Activated T-helper 2 cell treated with anti-CD3 and anti-CD28 coated beads, Interferon-gamma antibody, Interleukin-2, Interleukin-4, amounts not matched to agents 10 μg/mL and 5 μg/mL and 100 μg/mL, durations not matched to agents 14 hours and 24 hours and 36 hours (primary cell): ENCODE measurements at regions not wholly inside any gene's neighbourhood (a gene's known extent, or its start where the extent isn't known, plus 50 kb on each side); places are given as distances from the start of the nearest gene placed in this dataset.

Source experiments
- DNase-seq: peaks from one replicate; pipeline ENCODE4 v3.0.0; 2021; ENCODE audit warnings: low spot score
- H3K27ac Mint-ChIP-seq: one replicate; pipeline ENCODE4 v1.8.0; 2021; ENCODE audit warnings: mixed read lengths
- H3K27me3 Mint-ChIP-seq: one replicate; pipeline ENCODE4 v1.8.0; 2021; ENCODE audit warnings: low read depth, mixed read lengths
- H3K36me3 Mint-ChIP-seq: one replicate; pipeline ENCODE4 v1.8.0; 2021; ENCODE audit warnings: low read depth, mixed read lengths
- H3K4me1 Mint-ChIP-seq: one replicate; pipeline ENCODE4 v1.8.0; 2021; ENCODE audit warnings: low read depth, mixed read lengths
- H3K4me3 Mint-ChIP-seq: one replicate; pipeline ENCODE4 v1.8.0; 2021; ENCODE audit warnings: low read depth, mild to moderate bottlenecking, moderate library complexity, mixed read lengths
- H3K9me3 Mint-ChIP-seq: one replicate; pipeline ENCODE4 v1.8.0; 2021; ENCODE audit warnings: mixed read lengths
- intact Hi-C: fragments of 100-400 bp; cut with micrococcal nuclease; formaldehyde crosslinking; loops from one replicate; pipeline ENCODE4 v1.15.1; 2023

GRCh38 chr20:11431621-11432020 lies 486.1 kb upstream of the BTBD3 start:
- DNase-seq: no peak
- Mint-ChIP-seq H3K27ac (no peak overlapping the region), H3K4me3 (no peak overlapping the region), H3K36me3 (no peaks in the 10 kb centered on the region), H3K4me1 (no peaks in the 10 kb centered on the region), H3K9me3 (peaks cover 20% of the 10 kb centered on the region), H3K27me3 (no peaks in the 10 kb centered on the region)
- intact Hi-C loops: no loop called here

GRCh38 chr20:11432407-11432806 lies 485.3 kb upstream of the BTBD3 start:
- Mint-ChIP-seq H3K4me1 (no peaks in the 10 kb centered on the region), H3K4me3 (no peak overlapping the region), H3K9me3 (peaks cover 26% of the 10 kb centered on the region), H3K27ac (no peak overlapping the region), H3K36me3 (no peaks in the 10 kb centered on the region), H3K27me3 (no peaks in the 10 kb centered on the region)
- DNase-seq: no peak
- intact Hi-C loops: no loop called here

GRCh38 chr20:11436113-11436905 lies 481.4 kb upstream of the BTBD3 start:
- Mint-ChIP-seq H3K9me3 (peaks cover 37% of the 10 kb centered on the region), H3K4me1 (no peaks in the 10 kb centered on the region), H3K4me3 (no peak overlapping the region), H3K27me3 (no peaks in the 10 kb centered on the region), H3K36me3 (no peaks in the 10 kb centered on the region), H3K27ac (no peak overlapping the region)
- no peak for DNase-seq
- intact Hi-C loops: no loop called here

GRCh38 chr20:11437090-11437489 lies 480.6 kb upstream of the BTBD3 start:
- Mint-ChIP-seq H3K4me1 (no peaks in the 10 kb centered on the region), H3K27me3 (no peaks in the 10 kb centered on the region), H3K27ac (no peak overlapping the region), H3K36me3 (no peaks in the 10 kb centered on the region), H3K4me3 (no peak overlapping the region), H3K9me3 (peaks cover 32% of the 10 kb centered on the region)
- no peak for DNase-seq
- intact Hi-C loops: no loop called here

DNA sequence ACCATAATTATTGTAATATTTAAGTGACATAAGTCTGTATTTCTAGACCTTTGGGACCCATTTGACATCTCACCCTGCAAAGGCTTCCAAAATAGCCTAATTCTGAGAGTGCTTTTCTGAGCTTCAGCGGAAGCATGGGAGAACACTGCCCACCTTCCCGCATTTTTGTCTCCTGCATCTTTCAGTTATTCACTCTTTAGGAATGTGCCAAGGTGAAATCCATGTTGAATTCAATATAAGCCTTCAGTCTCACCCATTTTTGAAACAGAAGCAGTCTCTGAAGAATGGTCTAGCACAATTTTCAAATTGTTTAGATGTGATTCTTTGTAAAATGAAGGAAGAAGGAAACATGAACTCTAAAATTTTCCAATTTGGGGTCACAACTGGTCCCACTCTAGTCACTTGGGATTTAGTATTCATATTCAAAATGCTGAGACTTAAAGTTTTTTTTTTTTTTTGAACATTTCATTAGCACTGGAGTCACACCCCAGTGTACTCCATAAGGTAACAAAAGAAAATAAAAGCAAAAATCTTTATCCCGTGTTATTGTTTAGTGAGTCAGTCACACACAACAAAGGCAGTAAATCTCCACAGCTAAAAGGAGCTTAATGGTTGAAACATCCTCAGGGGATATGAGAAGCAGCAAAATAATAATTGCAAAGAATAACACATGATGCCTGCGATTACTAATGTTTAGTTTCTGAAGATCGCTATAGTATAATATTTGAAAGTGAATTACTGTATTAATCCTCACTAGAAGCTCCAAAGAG lies 479.9 kb upstream of the BTBD3 start:
- Mint-ChIP-seq H3K9me3 (peaks cover 33% of the 10 kb centered on the region), H3K36me3 (no peaks in the 10 kb centered on the region), H3K4me1 (no peaks in the 10 kb centered on the region), H3K4me3 (no peak overlapping the region), H3K27me3 (no peaks in the 10 kb centered on the region), H3K27ac (no peak overlapping the region)
- intact Hi-C loops: no loop called here
- no peak for DNase-seq

GRCh38 chr20:11438412-11438811 lies 479.3 kb upstream of the BTBD3 start:
- Mint-ChIP-seq H3K27me3 (no peaks in the 10 kb centered on the region), H3K4me1 (no peaks in the 10 kb centered on the region), H3K4me3 (no peak overlapping the region), H3K36me3 (no peaks in the 10 kb centered on the region), H3K9me3 (peaks cover 39% of the 10 kb centered on the region), H3K27ac (no peak overlapping the region)
- intact Hi-C loops: no loop called here
- no peak for DNase-seq

DNA sequence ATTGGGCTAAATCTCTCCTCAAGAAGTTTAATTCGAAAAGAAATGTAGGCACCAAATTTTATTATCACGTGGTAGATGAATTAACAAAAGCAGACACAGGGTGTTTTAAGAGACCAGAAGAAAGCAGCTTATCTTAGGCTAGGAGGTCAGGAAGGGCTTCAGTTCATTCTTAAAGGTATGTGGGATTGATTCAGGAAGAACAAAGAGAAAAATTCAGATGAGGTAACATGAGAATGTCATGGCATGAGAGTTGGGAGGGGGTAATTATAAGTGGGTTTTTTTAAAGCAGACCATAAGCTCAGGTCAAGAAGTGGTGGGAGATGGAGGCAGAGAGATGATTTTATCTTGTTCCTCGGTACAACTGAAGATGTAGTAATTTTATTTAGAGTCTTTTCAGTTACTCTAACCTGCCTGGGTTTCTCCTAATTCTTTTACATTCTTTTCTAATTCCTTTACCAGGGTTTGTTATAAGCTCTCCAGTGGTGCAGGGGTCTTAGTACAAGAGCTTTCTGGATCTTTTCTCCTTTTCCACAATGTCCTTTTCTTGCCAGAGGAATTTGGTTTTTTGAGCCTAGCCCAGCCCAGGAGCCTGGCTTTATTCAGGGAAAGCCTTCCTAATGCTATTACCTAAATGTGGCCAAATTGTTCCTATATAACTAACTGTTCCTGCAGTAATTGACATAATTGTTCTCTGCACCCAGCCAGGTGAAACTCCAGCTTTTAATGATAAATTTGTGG lies 474.1 kb upstream of the BTBD3 start:
- DNase-seq: no peak
- Mint-ChIP-seq H3K4me1 (no peaks in the 10 kb centered on the region), H3K9me3 (peaks cover 7% of the 10 kb centered on the region), H3K36me3 (no peaks in the 10 kb centered on the region), H3K4me3 (no peak overlapping the region), H3K27ac (no peak overlapping the region), H3K27me3 (no peaks in the 10 kb centered on the region)
- intact Hi-C loops: no loop called here

DNA sequence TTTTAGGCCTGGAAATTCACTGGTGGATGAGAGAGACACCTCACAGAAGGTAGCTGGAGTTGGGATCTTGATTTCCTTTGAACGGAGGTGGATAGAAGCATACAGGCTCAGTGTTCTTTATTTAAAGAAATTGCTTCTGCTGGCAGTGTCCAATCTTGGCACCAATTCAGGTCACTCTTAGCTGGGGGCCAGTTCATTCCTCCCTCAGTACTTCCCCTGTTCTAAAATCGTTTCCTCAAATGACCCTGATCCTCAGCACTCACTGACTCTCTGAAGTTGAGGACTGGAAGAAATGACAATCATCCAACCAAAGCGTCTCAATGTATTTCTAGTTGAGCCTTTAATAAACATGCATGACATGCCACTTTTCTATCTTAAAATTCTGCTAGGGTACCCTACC lies 472.5 kb upstream of the BTBD3 start:
- H3K4me3 Mint-ChIP-seq: no peak overlapping the region
- no peak overlapping the region for H3K27ac Mint-ChIP-seq
- no peaks in the 10 kb centered on the region for H3K36me3 Mint-ChIP-seq
- H3K9me3 Mint-ChIP-seq: peaks cover 7% of the 10 kb centered on the region
- intact Hi-C loops: no loop called here
- DNase-seq: no peak
- no peaks in the 10 kb centered on the region for H3K27me3 Mint-ChIP-seq
- no peaks in the 10 kb centered on the region for H3K4me1 Mint-ChIP-seq

- intact Hi-C loops: no loop called here
- H3K36me3 Mint-ChIP-seq: no peaks in the 10 kb centered on the region
- H3K27ac Mint-ChIP-seq: no peak overlapping the region
- H3K27me3 Mint-ChIP-seq: no peaks in the 10 kb centered on the region
- no peak overlapping the region for H3K4me3 Mint-ChIP-seq
- no peaks in the 10 kb centered on the region for H3K4me1 Mint-ChIP-seq
- DNase-seq: no peak
- H3K9me3 Mint-ChIP-seq: peaks cover 7% of the 10 kb centered on the region
Observed at GRCh38 chr20:11445891-11446290, 471.8 kb upstream of the BTBD3 start.

GRCh38 chr20:11447371-11448100 lies 470.2 kb upstream of the BTBD3 start:
- intact Hi-C loops: no loop called here
- no peaks in the 10 kb centered on the region for H3K27me3 Mint-ChIP-seq
- H3K4me1 Mint-ChIP-seq: no peaks in the 10 kb centered on the region
- H3K4me3 Mint-ChIP-seq: no peak overlapping the region
- H3K27ac Mint-ChIP-seq: no peak overlapping the region
- no peaks in the 10 kb centered on the region for H3K36me3 Mint-ChIP-seq
- H3K9me3 Mint-ChIP-seq: peaks cover 7% of the 10 kb centered on the region
- DNase-seq: no peak

DNA sequence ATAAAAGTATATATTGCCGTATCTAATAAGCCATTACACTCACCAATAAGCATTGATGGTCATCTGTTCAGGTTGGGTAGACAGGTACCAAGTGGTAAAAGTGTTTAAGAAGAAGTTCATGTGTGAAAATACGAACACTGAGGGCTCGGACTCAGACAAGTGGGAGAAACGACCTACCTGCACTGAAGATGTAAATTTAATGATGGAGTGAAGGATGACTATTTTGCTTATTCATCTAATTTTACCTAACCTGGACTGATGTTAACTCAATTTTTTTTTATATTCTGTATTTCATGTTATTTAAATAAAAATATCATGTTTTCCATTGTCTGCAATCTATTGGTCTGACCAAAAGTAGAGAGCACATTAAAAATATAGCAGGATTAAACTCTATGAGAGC lies 469.1 kb upstream of the BTBD3 start:
- Mint-ChIP-seq H3K4me1 (no peaks in the 10 kb centered on the region), H3K9me3 (no peaks in the 10 kb centered on the region), H3K27me3 (no peaks in the 10 kb centered on the region), H3K36me3 (no peaks in the 10 kb centered on the region), H3K4me3 (no peak overlapping the region), H3K27ac (no peak overlapping the region)
- DNase-seq: no peak
- intact Hi-C loops: no loop called here

GRCh38 chr20:11451793-11452291 lies 465.9 kb upstream of the BTBD3 start:
- no peaks in the 10 kb centered on the region for H3K36me3 Mint-ChIP-seq
- no peaks in the 10 kb centered on the region for H3K27me3 Mint-ChIP-seq
- no peak overlapping the region for H3K4me3 Mint-ChIP-seq
- H3K27ac Mint-ChIP-seq: no peak overlapping the region
- H3K9me3 Mint-ChIP-seq: no peaks in the 10 kb centered on the region
- intact Hi-C loops: no loop called here
- peaks cover 2% of the 10 kb centered on the region for H3K4me1 Mint-ChIP-seq
- no peak for DNase-seq
